HTR-8/SVneo (cell line): ENCODE measurements at regions not wholly inside any gene's neighbourhood (a gene's known extent, or its start where the extent isn't known, plus 50 kb on each side); places are given as distances from the start of the nearest gene placed in this dataset.

Source experiments
- DNase-seq: peaks from one replicate; pipeline ENCODE4 v3.0.0; 2011; ENCODE audit warnings: low spot score, mixed read lengths; ENCODE audit not compliant: insufficient read length
- FAIRE-seq: peaks from 2 replicates; lab custom pipeline; 2011; peaks lifted over from hg19 to GRCh38; lab: Jason Lieb, UNC

DNA sequence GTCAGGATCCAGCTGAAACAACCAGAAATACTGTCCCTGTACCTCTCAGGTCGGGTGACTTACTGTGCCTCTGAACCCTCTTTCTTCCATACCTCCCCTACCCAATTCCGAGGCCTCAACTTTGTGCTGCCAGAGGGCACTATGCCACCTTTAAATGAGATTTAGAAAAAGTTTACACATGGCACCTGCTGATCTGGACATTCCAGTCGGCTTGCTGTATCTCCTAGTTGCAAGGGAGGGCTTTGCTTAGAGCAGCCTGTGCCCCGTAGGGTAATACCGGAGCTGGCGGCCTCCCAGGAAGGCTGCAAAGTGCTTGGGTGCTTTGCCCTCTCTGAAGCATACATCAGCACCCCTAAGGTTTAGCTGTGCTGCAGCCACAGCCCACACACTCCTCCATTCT is 306.0 kb upstream of the RBFOX1 start:
- FAIRE-seq: no peak
- no peak for DNase-seq

DNA sequence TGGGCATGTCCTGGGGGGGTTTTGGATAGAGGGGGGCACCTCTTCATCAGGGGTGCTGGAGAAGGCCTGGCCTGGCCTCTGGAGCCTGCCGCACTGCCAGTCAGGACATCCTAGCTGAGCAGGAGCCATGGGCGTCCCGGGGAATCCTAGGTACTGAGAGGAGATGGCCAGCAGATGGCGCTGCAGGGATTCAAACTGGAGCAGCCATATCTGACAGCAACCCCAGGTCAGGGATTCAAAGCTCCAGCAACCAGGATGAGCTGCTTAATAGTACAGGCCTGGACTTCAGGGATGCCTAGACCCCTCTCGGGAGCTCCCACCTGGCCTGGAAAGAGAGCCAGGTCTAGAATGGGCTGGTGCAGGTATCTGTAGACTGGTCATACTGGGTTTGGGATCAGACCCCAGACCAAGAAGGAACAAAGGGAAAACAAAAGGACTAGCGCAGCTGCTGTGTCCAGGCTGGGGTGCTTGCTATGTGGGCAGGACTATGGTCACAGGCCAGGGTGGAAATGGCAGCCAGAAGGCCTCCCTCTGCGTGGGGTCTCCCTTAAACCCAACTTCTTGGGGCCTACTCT is 306.9 kb upstream of the RBFOX1 start:
- DNase-seq (peak; percentile 13), FAIRE-seq (no peak)

DNA sequence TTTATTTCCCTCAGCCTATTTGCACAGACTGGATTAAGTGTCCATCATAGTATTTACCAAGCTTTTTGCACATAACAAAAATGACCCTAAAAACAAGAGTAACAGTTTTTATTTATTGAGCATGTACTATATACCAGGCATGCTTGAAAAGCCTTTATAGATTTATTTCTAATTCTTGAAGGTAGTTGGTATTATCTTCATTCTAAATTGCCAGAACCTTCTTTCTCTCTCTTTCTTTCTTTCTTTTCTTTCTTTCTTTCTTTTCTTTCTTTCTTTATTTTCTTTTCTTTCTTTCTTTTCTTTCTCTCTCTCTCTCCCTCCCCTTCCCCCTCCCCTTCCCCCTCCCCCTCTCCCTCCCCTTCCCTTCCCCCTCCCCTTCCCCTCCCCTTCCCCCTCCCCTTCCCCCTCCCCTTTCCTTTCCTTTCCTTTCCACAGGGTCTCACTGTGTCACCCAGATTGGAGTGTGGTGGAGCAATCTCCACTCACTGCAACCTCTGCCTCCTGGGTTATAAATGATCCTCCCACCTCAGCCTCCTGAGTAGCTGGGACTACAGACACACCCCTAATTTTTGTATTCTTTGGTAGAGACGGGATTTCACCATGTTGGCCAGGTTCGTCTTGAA is 310.9 kb upstream of the RBFOX1 start:
- DNase-seq (no peak), FAIRE-seq (no peak)

DNA sequence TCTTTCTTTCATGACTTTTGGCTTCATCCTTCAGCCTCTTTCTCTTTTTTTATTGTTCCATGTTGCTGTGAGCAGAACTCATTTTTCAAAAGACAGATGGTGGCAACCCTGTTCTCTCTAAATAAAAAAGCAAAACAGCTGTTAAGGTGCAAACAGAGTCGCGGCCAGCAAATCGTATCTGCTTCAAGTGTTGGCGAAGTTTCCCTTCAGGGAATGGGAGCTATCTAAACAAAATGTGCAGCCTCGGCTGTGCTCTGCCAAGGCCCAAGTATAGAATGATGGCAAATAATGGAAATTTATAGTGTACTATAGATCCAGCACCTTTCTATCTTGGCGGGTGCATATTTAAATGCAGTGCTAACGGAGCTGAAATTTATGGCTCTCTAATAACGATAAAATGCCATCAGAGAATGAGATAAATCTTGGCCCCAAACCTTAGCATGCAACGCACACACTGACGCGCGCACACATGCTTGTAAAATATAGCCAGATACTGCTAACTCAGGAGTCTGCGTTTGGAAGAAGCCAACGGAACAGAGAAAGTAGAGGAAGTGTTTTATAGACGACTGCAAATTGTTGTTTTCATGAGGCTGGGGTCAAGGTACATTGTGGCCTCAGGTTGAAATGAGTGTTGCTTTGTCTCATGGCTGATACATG is 315.5 kb upstream of the RBFOX1 start:
- FAIRE-seq (no peak), DNase-seq (no peak)

DNA sequence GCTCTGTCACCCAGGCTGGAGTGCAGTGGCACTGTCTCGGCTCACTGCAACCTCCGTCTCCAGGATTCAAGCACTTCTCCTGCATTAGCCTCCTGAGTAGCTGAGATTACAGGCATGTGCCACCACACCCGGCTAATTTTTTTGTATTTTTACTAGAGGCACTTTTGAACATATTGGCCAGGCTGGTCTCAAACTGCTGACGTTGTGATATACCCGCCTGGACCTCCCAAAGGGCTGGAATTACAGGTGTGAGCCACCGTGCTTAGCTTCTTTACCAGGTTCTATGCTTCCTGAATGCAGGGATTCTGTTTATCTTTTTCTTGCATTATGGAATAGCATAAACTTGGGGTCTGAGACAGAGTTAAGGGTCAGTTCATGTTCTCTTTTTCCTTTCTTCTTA is 317.9 kb upstream of the RBFOX1 start:
- FAIRE-seq: no peak

DNA sequence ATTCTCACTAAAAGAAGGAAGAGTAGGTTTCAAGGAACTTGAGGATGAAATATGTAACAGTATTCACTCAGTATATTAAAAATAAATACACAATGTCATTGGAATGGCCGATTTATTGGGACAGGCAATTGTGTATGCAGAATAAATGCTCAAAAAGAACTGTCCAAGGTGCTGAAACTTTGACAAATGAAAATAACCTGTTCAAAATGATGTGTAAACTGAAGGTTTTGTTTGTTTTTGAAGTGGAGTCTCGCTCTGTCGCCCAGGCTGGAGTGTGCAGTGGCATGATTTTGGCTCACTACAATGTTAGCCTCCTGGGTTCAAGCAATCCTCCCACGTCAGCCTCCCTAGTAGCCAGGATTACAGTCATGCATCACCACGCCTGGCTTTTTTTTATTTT is 318.7 kb upstream of the RBFOX1 start:
- FAIRE-seq: no peak

More for the DNA sequence above, 317.9 kb upstream of the RBFOX1 start:
- no peak for DNase-seq

DNA sequence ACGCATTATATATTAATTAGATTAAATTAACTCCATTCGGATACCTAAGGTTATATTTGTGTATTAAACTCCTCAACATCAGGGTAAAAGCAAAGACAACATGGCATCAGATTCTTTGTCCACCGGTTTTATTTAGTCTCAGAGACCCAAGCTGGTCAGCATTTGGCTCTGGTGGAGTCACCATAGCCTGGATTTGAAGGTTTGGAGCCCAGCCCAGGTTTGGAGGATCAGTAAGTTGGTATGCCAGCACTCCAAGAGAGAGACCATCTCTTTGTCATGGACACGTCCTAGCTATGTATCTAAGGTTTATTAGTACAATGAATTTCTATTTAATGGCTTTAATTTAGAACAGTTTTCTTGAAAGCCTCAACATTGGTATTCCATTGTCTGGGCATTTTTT is 328.4 kb upstream of the RBFOX1 start:
- DNase-seq (no peak), FAIRE-seq (no peak)

More for the DNA sequence above, 318.7 kb upstream of the RBFOX1 start:
- DNase-seq: no peak

- no peak for DNase-seq
- no peak for FAIRE-seq
Observed at GRCh38 chr16:6993544-6993943, 339.1 kb upstream of the RBFOX1 start.

DNA sequence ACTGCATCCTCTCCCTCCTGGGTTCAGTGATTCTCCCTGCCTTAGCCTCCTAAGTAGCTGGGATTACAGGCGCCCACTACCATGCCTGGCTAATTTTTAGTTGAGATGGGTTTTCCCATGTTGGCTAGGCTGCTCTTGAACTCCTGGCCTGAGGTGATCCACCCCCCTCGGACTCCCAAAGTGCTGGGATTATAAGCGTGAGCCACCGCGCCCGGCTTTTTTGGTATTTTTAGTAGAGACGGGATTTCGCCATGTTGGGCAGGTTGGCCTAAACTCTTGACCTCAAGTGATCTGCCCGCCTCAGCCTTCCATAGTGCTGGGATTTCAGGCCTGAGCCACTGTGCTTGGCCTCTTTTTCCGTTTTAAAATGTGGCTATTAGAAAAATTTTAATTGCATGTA is 343.8 kb upstream of the RBFOX1 start:
- FAIRE-seq: no peak
- DNase-seq: no peak

- FAIRE-seq (no peak), DNase-seq (no peak)
Observed at GRCh38 chr16:6977916-6978315, 354.7 kb upstream of the RBFOX1 start.

- FAIRE-seq (no peak), DNase-seq (no peak)
Observed at GRCh38 chr16:6977291-6977690, 355.4 kb upstream of the RBFOX1 start.

DNA sequence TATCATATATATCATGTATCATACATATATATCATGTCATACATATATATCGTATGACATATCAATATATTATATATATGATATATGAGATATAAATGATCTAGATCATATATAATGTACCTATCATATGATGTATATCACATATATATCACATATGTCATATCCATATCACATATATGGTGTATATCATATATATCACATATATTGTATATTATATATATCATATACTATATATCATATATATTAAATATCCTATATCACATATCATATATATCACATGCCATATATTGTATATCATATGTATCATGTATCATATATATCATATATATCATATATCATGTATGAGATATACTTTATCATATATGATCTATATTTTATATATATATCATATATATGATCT is 355.9 kb upstream of the RBFOX1 start:
- no peak for FAIRE-seq
- no peak for DNase-seq

DNA sequence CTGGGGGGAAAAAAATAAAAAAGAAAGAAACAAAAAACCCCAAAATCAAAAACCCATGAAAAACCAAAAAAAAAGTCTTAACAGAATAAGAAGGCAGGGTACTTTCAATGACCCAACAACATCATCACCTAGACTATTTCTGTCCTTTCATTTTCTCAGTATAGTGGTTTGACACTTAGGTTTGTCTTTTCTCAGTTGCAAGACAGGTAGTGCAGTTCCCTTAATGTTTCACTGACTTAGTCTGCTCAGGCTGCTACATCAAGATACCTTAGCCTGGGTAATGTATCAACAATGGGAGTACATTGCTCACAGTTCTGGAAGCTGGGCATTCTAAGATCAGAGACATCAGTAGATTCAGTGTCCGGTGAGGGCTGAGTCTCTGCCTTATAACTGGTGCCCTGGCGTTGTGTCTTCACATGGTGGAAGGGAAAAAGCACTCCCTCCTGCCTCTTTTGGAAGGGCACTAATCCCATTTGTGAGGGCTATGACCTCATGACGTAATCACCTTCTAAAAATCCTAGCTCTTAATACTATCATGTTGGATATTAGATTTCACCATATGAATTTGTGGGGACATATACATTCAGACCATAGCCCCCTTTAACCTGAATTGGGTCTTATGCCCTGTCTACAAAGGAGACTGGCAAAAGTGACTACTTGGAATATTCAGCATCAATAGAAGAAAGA is 362.3 kb upstream of the RBFOX1 start:
- FAIRE-seq (no peak), DNase-seq (no peak)

DNA sequence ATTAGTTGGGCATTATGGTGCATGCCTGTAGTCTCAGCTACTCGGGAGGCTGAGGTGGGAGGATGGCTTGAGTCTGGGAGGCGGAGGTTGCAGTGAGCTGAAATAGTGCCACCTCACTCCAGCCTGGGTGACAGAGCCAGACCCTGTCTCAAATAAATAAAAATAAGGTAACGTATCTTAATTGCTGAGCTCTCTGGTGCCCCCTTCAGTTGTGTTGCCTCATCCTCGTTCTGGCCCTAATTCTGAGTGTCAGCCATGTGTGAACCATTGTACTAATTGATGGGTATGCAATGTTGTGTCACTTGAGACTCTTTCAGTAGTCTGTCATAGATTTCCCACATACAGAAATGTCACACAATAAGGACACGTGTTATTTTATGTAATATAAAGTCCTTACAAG is 363.1 kb upstream of the RBFOX1 start:
- DNase-seq: no peak
- FAIRE-seq: no peak

GRCh38 chr16:6967796-6968320 is 364.8 kb upstream of the RBFOX1 start:
- FAIRE-seq (no peak), DNase-seq (no peak)

DNA sequence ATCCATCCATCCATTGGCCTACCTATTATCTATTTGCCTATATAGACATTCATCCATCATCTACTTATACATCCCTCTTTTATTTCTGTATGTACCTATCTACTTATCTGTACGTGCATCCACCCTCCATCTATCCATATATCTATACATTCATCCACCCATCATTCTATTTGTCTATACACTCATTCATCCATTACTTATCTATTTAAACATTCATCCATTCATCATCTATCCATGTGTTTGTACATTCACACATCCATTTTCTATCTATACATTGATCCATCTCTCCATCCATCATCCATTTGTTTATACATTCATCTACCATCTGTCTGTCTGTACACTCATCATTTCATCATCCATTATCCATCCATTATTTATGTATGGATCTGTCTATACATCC is 365.7 kb upstream of the RBFOX1 start:
- no peak for FAIRE-seq
- DNase-seq: no peak

DNA sequence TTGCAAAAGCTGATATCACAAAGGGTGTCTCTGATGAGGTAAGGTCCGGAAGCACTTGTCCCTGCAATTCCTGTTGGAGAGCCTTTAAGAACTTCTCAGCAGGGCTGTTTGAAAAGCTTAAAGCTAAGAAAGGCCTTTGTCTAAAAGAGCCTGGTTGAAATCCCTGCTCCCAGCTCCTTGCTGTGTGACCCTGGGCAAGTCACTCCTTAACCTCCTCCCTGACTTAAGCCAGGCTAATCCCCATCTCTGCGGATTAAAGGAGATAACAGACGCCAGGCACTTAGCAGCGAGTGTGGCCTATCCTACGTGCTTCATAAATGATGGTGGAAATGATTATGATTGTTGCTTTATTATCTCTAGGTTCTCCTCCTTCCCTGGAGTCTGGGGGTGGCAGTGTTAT is 368.0 kb upstream of the RBFOX1 start:
- no peak for DNase-seq

DNA sequence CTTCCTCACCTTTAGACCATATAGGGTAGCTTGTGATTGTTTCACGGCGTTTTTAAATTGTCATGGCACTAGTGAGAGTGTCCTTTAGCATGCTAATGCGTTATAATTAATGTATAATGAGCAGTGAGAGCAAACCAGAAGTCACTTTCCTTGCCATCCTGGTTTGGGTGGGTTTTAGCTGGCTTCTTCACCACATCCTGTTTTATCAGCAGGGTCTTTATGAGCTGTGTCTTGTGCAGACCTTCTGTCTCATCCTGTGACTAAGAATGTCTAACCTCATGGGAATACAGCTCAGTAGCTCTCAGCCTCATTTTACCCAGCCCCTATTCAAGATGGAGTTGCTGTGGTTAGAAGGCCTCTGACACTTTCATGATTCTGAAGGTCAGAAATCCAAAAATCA is 370.9 kb upstream of the RBFOX1 start:
- no peak for FAIRE-seq
- no peak for DNase-seq

More for the DNA sequence above, 368.0 kb upstream of the RBFOX1 start:
- FAIRE-seq: no peak

DNA sequence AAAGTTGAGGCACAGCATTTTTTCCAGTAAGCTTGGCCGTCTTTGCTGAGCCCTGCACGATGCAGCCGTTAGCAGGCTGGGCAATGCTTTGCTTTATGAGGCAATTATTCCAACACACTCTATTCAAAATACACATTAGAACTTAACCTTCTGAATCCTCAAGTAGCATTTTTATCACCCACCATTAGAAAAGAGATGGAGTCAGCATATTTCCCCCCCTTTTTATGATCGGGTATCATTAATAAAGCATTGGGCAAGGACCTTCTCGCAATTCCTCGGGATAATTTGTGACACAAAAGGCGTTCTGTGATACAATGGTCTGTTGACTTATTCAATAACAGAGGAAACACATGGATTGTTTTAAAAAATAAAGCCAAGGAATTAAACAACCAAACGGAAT is 374.5 kb upstream of the RBFOX1 start:
- DNase-seq: no peak
- no peak for FAIRE-seq

DNA sequence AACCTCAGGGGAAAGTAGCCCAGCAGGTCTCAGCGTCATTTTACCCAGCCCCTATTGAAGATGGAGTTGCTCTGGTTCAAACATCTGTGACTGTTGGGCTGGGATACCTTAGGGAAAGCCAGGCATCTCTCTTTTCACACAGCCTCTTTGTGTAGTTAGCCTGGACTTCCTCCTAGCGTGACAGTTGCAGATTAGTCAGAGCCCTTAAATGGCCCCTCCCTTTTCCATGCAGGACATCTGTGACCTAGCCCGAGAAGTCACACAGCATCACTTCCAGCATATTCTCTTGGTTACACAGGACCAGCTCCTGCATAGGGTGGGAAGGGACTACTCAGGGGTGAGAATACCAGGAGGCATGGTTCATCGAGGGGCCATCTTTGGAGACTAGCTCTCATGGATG is 375.0 kb upstream of the RBFOX1 start:
- no peak for DNase-seq

GRCh38 chr16:6956511-6956910 is 376.1 kb upstream of the RBFOX1 start:
- no peak for FAIRE-seq
- no peak for DNase-seq

More for the DNA sequence above, 375.0 kb upstream of the RBFOX1 start:
- no peak for FAIRE-seq
